Skeletal muscle satellite cell (primary cell): ENCODE measurements at regions not wholly inside any gene's neighbourhood (a gene's known extent, or its start where the extent isn't known, plus 50 kb on each side); places are given as distances from the start of the nearest gene placed in this dataset.

Source experiments
- H3K27me3 ChIP-seq: 2 replicates; pipeline ENCODE4 v1.7.0; 2013; ENCODE audit warnings: low read length; ENCODE audit not compliant: control insufficient read depth, insufficient read depth
- H3K36me3 ChIP-seq: 2 replicates; pipeline ENCODE4 v1.7.0; 2013; ENCODE audit warnings: mild to moderate bottlenecking, control low read depth, low read length; ENCODE audit not compliant: insufficient read depth
- H3K4me1 ChIP-seq: 2 replicates; pipeline ENCODE4 v1.7.0; 2013; ENCODE audit warnings: low read length; ENCODE audit not compliant: control insufficient read depth, insufficient read depth
- H3K4me2 ChIP-seq: 2 replicates; pipeline ENCODE4 v1.7.0; 2013; ENCODE audit warnings: mild to moderate bottlenecking, low read length
- H3K4me3 ChIP-seq: 2 replicates; pipeline ENCODE4 v1.7.0; 2013; ENCODE audit warnings: low read length
- H3K9ac ChIP-seq: 2 replicates; pipeline ENCODE4 v1.7.0; 2013; ENCODE audit warnings: mild to moderate bottlenecking, low read depth, low read length, moderate library complexity
- H3K9me3 ChIP-seq: replicated peaks from 2 replicates; pipeline ENCODE4 v1.7.0; 2013; ENCODE audit warnings: mild to moderate bottlenecking, control low read depth, low read length

GRCh38 chr7:35468606-35469005 lies 214.7 kb upstream of the TBX20 start:
- Histone ChIP-seq H3K9me3 (no peaks in the 10 kb centered on the region), H3K4me3 (no peak overlapping the region), H3K36me3 (no peaks in the 10 kb centered on the region), H3K4me2 (no peak overlapping the region), H3K27me3 (no peaks in the 10 kb centered on the region), H3K9ac (no peak overlapping the region), H3K4me1 (no peaks in the 10 kb centered on the region)

DNA sequence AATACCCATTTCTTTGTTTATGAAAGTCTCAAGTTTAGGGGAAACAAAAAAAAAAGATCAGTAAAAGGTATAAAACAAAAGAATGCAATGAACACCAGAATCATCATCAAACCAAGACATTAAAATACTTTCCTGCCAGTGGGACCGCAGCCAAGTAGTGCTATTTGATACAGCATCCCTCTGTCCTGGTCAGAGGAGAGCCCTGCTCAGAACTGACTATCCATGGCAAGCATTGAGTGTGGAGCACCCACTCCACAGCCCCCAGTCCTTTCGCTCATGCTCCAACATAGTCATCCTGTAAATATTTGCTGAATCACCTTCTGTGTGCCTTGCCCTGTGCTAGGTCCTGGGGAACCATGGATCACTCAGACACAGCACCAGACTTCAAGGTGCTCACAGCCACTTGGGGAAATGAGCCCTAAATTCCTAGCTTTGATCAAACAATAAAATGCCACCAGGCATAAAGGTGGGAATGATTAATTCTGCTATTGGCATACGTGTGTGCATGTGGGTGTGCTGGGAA lies 213.6 kb upstream of the TBX20 start:
- Histone ChIP-seq H3K9me3 (no peaks in the 10 kb centered on the region), H3K9ac (no peak overlapping the region), H3K4me2 (no peak overlapping the region), H3K4me1 (no peaks in the 10 kb centered on the region), H3K4me3 (no peak overlapping the region), H3K36me3 (no peaks in the 10 kb centered on the region), H3K27me3 (no peaks in the 10 kb centered on the region)

GRCh38 chr7:35465791-35466336 lies 212.0 kb upstream of the TBX20 start:
- H3K9me3 ChIP-seq = no peaks in the 10 kb centered on the region
- no peaks in the 10 kb centered on the region for H3K4me1 ChIP-seq
- H3K36me3 ChIP-seq = no peaks in the 10 kb centered on the region
- no peak overlapping the region for H3K4me2 ChIP-seq
- no peak overlapping the region for H3K9ac ChIP-seq
- H3K4me3 ChIP-seq = no peak overlapping the region
- peaks cover 5% of the 10 kb centered on the region for H3K27me3 ChIP-seq

GRCh38 chr7:35463751-35464150 lies 209.9 kb upstream of the TBX20 start:
- H3K27me3 ChIP-seq = peaks cover 5% of the 10 kb centered on the region
- no peak overlapping the region for H3K4me2 ChIP-seq
- no peaks in the 10 kb centered on the region for H3K9me3 ChIP-seq
- H3K9ac ChIP-seq = no peak overlapping the region
- no peaks in the 10 kb centered on the region for H3K4me1 ChIP-seq
- no peak overlapping the region for H3K4me3 ChIP-seq
- H3K36me3 ChIP-seq = no peaks in the 10 kb centered on the region

DNA sequence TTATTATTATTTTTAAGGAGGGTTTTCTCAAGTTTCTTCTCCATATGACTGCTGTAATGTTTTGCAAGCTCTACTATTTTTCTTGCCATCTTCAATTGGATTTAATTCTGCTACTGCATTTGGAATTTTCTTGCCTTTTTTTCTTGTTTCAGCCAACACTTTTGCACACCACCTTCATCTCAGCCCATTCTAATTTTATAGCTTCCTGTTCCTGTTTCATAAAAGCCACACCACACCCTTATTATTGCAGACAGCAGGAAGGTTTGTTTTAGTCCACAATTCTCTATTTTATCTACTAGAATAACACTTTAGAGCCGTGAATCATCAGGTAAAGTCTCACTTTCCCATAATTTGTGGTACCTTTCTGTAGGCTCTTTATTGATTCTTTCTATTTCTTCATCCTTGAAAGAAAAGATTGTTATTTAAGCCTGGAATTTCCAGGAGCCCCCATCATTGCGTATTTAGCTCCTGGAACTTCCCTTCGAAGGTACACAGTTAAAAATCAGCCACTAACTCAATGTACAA lies 209.3 kb upstream of the TBX20 start:
- no peaks in the 10 kb centered on the region for H3K4me1 ChIP-seq
- H3K4me2 ChIP-seq = no peak overlapping the region
- no peak overlapping the region for H3K4me3 ChIP-seq
- H3K9ac ChIP-seq = no peak overlapping the region
- H3K9me3 ChIP-seq = no peaks in the 10 kb centered on the region
- H3K36me3 ChIP-seq = no peaks in the 10 kb centered on the region
- peaks cover 5% of the 10 kb centered on the region for H3K27me3 ChIP-seq

- no peak overlapping the region for H3K4me3 ChIP-seq
- no peaks in the 10 kb centered on the region for H3K4me1 ChIP-seq
- no peaks in the 10 kb centered on the region for H3K36me3 ChIP-seq
- no peaks in the 10 kb centered on the region for H3K9me3 ChIP-seq
- H3K4me2 ChIP-seq = no peak overlapping the region
- peaks cover 20% of the 10 kb centered on the region for H3K27me3 ChIP-seq
- H3K9ac ChIP-seq = no peak overlapping the region
These were observed 200.9 kb upstream of the TBX20 start for GRCh38 chr7:35454575-35455385.

GRCh38 chr7:35450456-35451214 lies 196.7 kb upstream of the TBX20 start:
- Histone ChIP-seq H3K4me1 (no peaks in the 10 kb centered on the region), H3K27me3 (peaks cover 20% of the 10 kb centered on the region), H3K4me3 (no peak overlapping the region), H3K9ac (no peak overlapping the region), H3K9me3 (no peaks in the 10 kb centered on the region), H3K4me2 (no peak overlapping the region), H3K36me3 (no peaks in the 10 kb centered on the region)

DNA sequence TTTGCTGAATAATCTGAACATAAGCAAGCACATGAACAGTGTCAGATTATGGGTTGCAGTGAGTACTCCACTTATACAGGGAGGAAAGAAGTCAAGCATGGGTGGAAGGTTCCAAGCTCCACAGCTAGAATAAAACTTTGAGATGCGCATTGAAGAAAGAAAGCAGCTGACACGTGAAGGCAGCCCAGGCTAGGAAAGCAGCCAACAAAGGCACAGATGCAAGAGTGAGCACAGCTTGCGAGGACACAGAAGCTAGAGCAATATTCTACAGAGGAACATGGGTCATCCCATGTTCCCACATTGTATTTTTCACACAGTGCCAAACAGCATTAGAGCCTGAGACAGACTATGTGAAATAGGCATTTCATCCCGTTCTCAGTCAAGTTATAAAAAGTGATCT lies 194.6 kb upstream of the TBX20 start:
- Histone ChIP-seq H3K27me3 (peaks cover 1% of the 10 kb centered on the region), H3K4me3 (no peak overlapping the region), H3K4me2 (no peak overlapping the region), H3K9me3 (no peaks in the 10 kb centered on the region), H3K9ac (no peak overlapping the region), H3K36me3 (no peaks in the 10 kb centered on the region), H3K4me1 (no peaks in the 10 kb centered on the region)

DNA sequence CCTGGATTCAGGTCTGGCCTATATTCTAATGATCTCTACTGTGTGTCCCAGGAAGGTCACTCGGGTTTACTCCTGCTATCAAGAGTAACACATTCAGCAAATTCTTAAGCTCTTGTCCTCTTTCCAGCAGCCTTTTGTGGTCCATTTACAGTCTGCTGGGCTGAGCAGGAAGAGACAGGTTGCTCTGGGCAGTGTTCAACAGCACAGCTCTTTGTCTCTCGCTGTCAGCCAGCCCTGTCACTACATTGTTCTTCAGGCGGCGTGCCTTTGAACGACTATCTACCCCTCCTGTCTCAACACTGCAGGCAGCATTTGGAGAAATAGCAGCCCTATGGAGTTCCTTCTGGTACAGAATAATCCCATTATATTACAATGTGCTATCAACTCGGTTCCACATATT lies 192.2 kb upstream of the TBX20 start:
- Histone ChIP-seq H3K27me3 (no peaks in the 10 kb centered on the region), H3K36me3 (no peaks in the 10 kb centered on the region), H3K4me3 (no peak overlapping the region), H3K4me1 (no peaks in the 10 kb centered on the region), H3K4me2 (no peak overlapping the region), H3K9ac (no peak overlapping the region), H3K9me3 (no peaks in the 10 kb centered on the region)

DNA sequence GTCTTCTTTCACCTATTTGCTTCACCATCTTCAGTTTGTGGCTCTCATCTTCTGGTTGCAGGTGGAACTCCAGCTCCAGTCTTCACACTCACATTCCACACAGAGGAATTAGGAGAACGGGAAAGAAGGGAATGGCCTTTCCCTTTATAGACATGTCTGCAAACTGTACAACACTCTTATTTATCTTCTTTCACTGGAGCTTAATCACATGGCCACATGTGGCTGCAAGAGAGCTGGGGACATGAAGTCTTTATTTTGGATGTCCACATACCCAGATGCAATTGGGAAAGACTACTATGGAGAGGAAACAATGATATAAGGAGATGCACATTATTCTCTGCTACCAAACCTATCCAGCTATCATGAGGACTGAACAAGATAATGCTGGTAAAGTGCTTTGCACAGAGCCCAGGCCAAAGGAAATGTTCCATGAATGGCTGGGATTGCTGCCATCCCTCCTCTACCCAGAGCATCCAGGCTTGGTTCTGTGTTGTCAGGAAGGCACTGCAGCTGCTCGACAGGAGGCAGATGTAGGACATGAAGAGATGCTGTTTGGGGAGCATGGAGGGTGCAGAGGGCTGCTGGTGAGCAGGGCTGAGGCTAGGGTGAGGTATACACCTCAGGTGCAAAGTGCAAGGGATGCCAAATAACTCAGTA lies 183.8 kb upstream of the TBX20 start:
- Histone ChIP-seq H3K27me3 (no peaks in the 10 kb centered on the region), H3K9ac (no peak overlapping the region), H3K4me3 (no peak overlapping the region), H3K9me3 (no peaks in the 10 kb centered on the region), H3K36me3 (no peaks in the 10 kb centered on the region), H3K4me1 (no peaks in the 10 kb centered on the region), H3K4me2 (no peak overlapping the region)

DNA sequence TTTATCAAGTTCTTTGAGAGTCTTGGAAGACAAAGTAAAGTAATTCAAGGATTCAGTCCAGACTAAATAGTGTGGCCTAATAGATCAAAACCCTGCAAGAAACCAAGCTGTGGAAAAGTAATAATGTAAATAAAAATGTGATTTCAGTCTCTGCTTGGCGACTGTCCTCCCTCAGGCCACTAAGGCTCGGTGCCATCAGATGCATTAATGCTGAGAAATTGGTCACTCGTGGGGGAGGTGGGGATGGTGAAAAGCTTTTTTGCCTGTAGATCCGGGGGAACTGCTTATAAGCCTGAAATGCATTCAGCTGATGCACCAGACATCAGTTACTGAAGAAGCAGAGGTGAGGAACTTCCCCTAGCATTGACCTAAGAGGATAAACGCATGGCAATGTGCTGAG lies 182.6 kb upstream of the TBX20 start:
- no peak overlapping the region for H3K4me3 ChIP-seq
- H3K9me3 ChIP-seq = no peaks in the 10 kb centered on the region
- H3K27me3 ChIP-seq = no peaks in the 10 kb centered on the region
- H3K4me2 ChIP-seq = no peak overlapping the region
- H3K4me1 ChIP-seq = no peaks in the 10 kb centered on the region
- no peaks in the 10 kb centered on the region for H3K36me3 ChIP-seq
- no peak overlapping the region for H3K9ac ChIP-seq
